ENCODE measurements at regions not wholly inside any gene's neighbourhood (a gene's known extent, or its start where the extent isn't known, plus 50 kb on each side); places are given as distances from the start of the nearest gene placed in this dataset.
A peak's percentile ranks its signal among the peaks of the same experiment; 100 is the strongest.

DNA sequence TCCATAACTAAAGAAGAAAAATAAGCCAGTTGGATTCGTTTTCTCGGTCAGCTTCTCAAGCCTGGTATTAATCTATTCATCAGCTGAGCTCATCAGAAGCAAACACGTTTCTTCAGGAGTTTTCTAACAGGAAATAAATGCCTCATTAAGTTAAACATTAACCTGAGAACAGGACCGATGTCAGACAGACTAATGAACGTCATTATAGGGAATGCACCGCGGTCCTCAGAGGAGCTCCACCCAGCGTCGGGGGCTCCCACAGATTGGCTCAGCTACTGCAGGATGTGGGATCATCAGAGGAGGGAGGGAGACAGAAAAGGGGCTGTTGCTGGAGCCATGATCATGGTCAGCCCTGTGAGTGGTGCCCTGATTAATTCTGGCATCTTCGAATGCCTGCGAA lies 615.4 kb downstream of the PTPRU start:
- Histone ChIP-seq H3K27ac (no peak overlapping the region), H3K4me3 (replicated peaks in 1 of 3) (no peak overlapping the region), H3K27me3 (no peaks in the 10 kb centered on the region), H3K4me1 (no peaks in the 10 kb centered on the region), H3K9me3 (no peaks in the 10 kb centered on the region), H3K36me3 (no peaks in the 10 kb centered on the region)
- intact Hi-C loops (cut with DNase I) = no loop called here
- 55 to 67% methylated on average over 11 of the region's 11 CpGs for WGBS, 2 donors
- TF ChIP-seq, protein P1, sequence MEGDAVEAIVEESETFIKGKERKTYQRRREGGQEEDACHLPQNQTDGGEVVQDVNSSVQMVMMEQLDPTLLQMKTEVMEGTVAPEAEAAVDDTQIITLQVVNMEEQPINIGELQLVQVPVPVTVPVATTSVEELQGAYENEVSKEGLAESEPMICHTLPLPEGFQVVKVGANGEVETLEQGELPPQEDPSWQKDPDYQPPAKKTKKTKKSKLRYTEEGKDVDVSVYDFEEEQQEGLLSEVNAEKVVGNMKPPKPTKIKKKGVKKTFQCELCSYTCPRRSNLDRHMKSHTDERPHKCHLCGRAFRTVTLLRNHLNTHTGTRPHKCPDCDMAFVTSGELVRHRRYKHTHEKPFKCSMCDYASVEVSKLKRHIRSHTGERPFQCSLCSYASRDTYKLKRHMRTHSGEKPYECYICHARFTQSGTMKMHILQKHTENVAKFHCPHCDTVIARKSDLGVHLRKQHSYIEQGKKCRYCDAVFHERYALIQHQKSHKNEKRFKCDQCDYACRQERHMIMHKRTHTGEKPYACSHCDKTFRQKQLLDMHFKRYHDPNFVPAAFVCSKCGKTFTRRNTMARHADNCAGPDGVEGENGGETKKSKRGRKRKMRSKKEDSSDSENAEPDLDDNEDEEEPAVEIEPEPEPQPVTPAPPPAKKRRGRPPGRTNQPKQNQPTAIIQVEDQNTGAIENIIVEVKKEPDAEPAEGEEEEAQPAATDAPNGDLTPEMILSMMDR (IDR thresholded peaks at IDR 0.05) = no peak
- no peak for TF ChIP-seq POLR2A (IDR thresholded peaks at IDR 0.05)
- DNase-seq = no peak

DNA sequence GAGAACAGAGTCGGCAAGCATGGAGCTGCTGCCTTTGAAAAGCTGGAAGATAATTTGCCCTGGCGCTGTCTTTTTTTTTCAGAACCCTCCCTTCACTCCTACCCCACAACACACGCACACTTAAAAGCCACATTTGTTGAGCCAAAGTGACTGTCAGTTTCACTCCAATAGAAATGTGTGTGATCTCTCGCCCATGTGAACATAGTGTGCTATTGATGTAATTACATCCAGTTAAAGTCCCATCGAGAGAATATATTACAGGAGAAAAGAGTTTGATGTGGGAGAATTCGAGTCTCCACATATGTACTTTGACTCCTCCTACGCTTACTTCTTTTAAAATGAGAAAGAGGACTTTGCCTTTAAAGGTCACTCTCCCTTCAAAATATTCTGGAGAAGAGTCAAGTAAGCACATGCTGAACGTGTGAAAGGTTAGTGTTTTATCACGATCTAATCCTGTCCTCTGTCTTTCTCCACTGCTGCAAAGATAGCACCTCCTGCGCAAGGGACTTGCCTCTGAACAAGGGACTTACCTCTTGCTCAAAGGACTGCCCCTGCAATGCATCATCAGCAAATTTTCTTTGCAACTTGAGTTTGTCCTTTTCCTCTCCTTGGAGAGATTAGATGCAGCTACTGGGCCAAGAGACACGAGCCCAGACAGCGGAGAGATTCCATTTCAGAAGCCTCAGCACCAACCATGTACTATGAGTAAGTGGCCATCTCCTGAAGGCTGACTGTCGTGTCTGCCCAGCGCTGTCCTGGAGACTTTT lies 613.9 kb downstream of the PTPRU start:
- Histone ChIP-seq H3K27ac (no peak overlapping the region), H3K4me3 (replicated peaks in 1 of 3) (no peak overlapping the region), H3K27me3 (no peaks in the 10 kb centered on the region), H3K9me3 (no peaks in the 10 kb centered on the region), H3K36me3 (no peaks in the 10 kb centered on the region), H3K4me1 (no peaks in the 10 kb centered on the region)
- no peak for DNase-seq
- TF ChIP-seq POLR2A (IDR thresholded peaks at IDR 0.05) = no peak
- TF ChIP-seq, protein P1 (IDR thresholded peaks at IDR 0.05) = no peak
- WGBS, 2 donors = 64 to 66% methylated on average over 14 of the region's 14 CpGs
- intact Hi-C loops (cut with DNase I) = no loop called here

DNA sequence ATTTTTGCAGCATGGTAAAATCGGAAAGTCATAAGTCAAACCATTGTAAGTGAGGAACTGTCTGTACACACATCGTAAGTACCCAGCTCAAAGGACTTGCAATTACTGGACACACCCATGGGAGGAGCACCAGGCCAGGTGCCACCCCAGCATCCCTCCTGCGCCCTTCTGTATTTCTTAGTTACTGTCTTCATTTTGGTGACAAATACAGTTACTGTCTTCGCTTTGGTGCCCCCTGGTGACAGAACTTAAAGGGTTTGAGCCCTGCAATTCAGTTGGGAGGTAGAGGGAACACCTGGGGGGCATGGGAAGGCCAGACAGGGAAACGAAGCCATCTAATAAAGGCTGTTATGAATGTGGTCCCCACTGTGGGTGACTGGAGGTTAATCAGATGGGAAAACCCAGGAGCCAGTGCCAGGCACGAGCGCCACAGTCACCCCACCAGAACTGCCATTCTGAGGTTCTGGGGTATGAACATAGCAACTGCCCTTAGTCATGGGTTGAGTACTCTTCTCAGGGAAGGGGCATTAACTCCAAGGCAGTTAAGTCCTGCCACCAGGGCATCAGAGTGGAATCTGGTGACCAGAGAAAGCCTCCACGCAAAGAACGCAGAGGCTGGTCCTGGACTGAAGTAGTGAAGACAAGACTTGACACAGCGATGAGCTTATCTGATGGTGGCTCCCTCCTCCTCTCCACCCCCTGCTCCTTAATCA lies 612.9 kb downstream of the PTPRU start:
- Histone ChIP-seq H3K36me3 (no peaks in the 10 kb centered on the region), H3K4me3 (replicated peaks in 1 of 3) (no peak overlapping the region), H3K27ac (no peak overlapping the region), H3K4me1 (no peaks in the 10 kb centered on the region), H3K27me3 (no peaks in the 10 kb centered on the region), H3K9me3 (no peaks in the 10 kb centered on the region)
- DNase-seq = peak; percentile 26 to 37
- TF ChIP-seq, protein P1 (IDR thresholded peaks at IDR 0.05) = peak in 3 of 6 experiments; percentile 31 to 36 (median 33)
- TF ChIP-seq POLR2A (IDR thresholded peaks at IDR 0.05) = no peak
- 63 to 66% methylated on average over 10 of the region's 10 CpGs for WGBS, 2 donors
- intact Hi-C loops (cut with DNase I) = no loop called here

DNA sequence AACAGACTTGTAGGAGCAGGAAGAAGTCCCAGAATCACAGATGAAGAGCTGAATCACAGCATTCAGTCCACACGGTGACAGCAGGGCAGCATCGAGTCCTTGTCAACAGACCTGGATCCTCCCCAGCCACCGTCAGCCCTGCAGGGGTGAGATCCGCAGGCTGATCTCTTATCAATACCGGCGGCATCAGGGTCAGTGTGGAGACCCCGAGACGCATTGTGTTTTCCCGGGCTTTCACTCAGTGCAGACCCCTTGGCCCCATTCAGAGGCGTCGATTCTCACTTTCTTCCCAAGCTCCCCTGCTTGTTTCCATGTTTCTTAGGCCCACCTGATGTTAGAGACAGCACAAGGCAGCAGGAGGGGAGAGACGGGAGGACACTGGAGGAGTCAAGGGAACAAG lies 609.6 kb downstream of the PTPRU start:
- TF ChIP-seq, protein P1 (IDR thresholded peaks at IDR 0.05) = no peak
- no peak for TF ChIP-seq POLR2A (IDR thresholded peaks at IDR 0.05)
- Histone ChIP-seq H3K9me3 (no peaks in the 10 kb centered on the region), H3K4me3 (replicated peaks in 1 of 3) (no peak overlapping the region), H3K4me1 (no peaks in the 10 kb centered on the region), H3K27ac (no peak overlapping the region), H3K27me3 (no peaks in the 10 kb centered on the region), H3K36me3 (no peaks in the 10 kb centered on the region)
- 43 to 55% methylated on average over 12 of the region's 12 CpGs for WGBS, 2 donors
- intact Hi-C loops (cut with DNase I) = no loop called here
- no peak for DNase-seq

DNA sequence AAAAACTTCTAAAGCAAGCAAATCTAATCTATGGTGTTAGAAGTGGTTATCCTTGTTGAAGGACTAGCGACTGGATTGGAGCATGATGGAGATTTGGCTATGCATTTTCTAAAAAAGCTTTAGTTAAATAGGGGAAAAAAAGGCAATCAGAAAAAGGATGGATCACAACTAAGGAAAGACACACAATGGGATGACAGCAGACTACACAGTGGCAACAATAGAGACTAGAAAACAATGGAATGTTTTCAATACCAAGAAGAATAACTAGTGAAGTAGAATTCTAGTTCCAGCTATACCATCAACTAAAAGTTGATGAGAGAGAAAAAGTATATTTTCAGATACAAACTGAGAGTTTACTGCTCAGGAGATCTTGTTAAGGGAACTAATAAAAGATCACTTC lies 605.8 kb downstream of the PTPRU start:
- H3K4me3 ChIP-seq (replicated peaks in 1 of 3) = no peak overlapping the region
- intact Hi-C loops (cut with DNase I) = no loop called here
- TF ChIP-seq POLR2A (IDR thresholded peaks at IDR 0.05) = no peak
- TF ChIP-seq, protein P1 (IDR thresholded peaks at IDR 0.05) = no peak
- H3K9me3 ChIP-seq = no peaks in the 10 kb centered on the region
- WGBS, 2 donors = 67 to 77% methylated on average over 1 of the region's 1 CpG
- no peaks in the 10 kb centered on the region for H3K27me3 ChIP-seq
- DNase-seq = no peak
- no peaks in the 10 kb centered on the region for H3K4me1 ChIP-seq
- H3K27ac ChIP-seq = no peak overlapping the region
- H3K36me3 ChIP-seq = no peaks in the 10 kb centered on the region

Measured in thyroid gland (tissue), 4 donors.